Keratinocyte (primary cell): ENCODE measurements at regions not wholly inside any gene's neighbourhood (a gene's known extent, or its start where the extent isn't known, plus 50 kb on each side); places are given as distances from the start of the nearest gene placed in this dataset.

Experiments used
- DNase-seq: peaks from one replicate; pipeline ENCODE4 v3.0.0-alpha.2; 2011; ENCODE audit warnings: low read depth, missing footprints, low spot score
- FAIRE-seq: peaks from 2 replicates; lab custom pipeline; 2011; peaks lifted over from hg19 to GRCh38; lab: Jason Lieb, UNC
- H2AFZ ChIP-seq: 2 replicates; pipeline ENCODE4 v1.6.0; 2012; ENCODE audit warnings: low read length, control low read depth, inconsistent platforms; ENCODE audit not compliant: control insufficient read depth
- H3K27ac ChIP-seq: 2 replicates; pipeline ENCODE4 v1.5.1; 2011; ENCODE audit warnings: low read length; ENCODE audit not compliant: control insufficient read depth, insufficient read depth
- H3K27me3 ChIP-seq: 3 replicates; pipeline ENCODE4 v1.6.0; 2011; ENCODE audit warnings: low read length; ENCODE audit not compliant: control insufficient read depth, insufficient read depth; ENCODE audit errors: extremely low read depth
- H3K36me3 ChIP-seq, 2 experiments: 2 replicates in 1 of 2; 3 replicates in 1 of 2; pipeline ENCODE4 v1.5.1; 2011; ENCODE audit warnings: low read length in 2 of 2, mild to moderate bottlenecking in 1 of 2; ENCODE audit not compliant: control insufficient read depth in 2 of 2, insufficient read depth in 2 of 2; ENCODE audit errors: extremely low read depth in 1 of 2
- H3K4me1 ChIP-seq: 3 replicates; pipeline ENCODE4 v1.5.1; 2011; ENCODE audit warnings: low read length; ENCODE audit not compliant: control insufficient read depth, insufficient read depth; ENCODE audit errors: extremely low read depth
- H3K4me2 ChIP-seq: 3 replicates; pipeline ENCODE4 v1.6.0; 2011; ENCODE audit warnings: low read depth, low read length; ENCODE audit not compliant: control insufficient read depth, insufficient read depth; ENCODE audit errors: extremely low read depth
- H3K4me3 ChIP-seq, 3 experiments: fragments of 200-600 bp in 1 of 3; sonication (generic) in 1 of 3; 2 replicates in 2 of 3; 3 replicates in 1 of 3; pipeline ENCODE4 v1.5.1; 2011 to 2016; ENCODE audit warnings: low read length in 3 of 3, mild to moderate bottlenecking in 3 of 3, control low read depth in 2 of 3, inconsistent platforms in 1 of 3, low read depth in 1 of 3, mixed read lengths in 1 of 3, mixed run types in 1 of 3, moderate library complexity in 1 of 3; ENCODE audit not compliant: control insufficient read depth in 2 of 3, insufficient read depth in 2 of 3; ENCODE audit errors: extremely low read depth in 1 of 3
- H3K79me2 ChIP-seq: 2 replicates; pipeline ENCODE4 v1.6.0; 2012; ENCODE audit warnings: low read length; ENCODE audit not compliant: control insufficient read depth, insufficient read depth
- H3K9ac ChIP-seq: 3 replicates; pipeline ENCODE4 v1.6.0; 2011; ENCODE audit warnings: low read length; ENCODE audit not compliant: control insufficient read depth, insufficient read depth; ENCODE audit errors: extremely low read depth
- H3K9me1 ChIP-seq: 3 replicates; pipeline ENCODE4 v1.6.0; 2011; ENCODE audit warnings: low read length; ENCODE audit not compliant: control insufficient read depth, insufficient read depth; ENCODE audit errors: extremely low read depth
- H3K9me3 ChIP-seq: 2 replicates; pipeline ENCODE4 v1.5.1; 2012; ENCODE audit warnings: low read depth, low read length; ENCODE audit not compliant: control insufficient read depth
- H4K20me1 ChIP-seq: 3 replicates; pipeline ENCODE4 v1.6.0; 2011; ENCODE audit warnings: low read length; ENCODE audit not compliant: control insufficient read depth, insufficient read depth; ENCODE audit errors: extremely low read depth
- CTCF ChIP-seq, 3 experiments: IDR thresholded peaks in 1 of 3; conservative IDR thresholded peaks in 1 of 3; optimal IDR thresholded peaks in 1 of 3; 2 replicates in 2 of 3; 3 replicates in 1 of 3; pipeline versions ENCODE3 to v1.5.1; 2011; ENCODE audit warnings: low read length in 3 of 3, mild to moderate bottlenecking in 3 of 3, moderate library complexity in 2 of 3, control low read depth in 1 of 3, inconsistent platforms in 1 of 3; ENCODE audit not compliant: insufficient read depth in 2 of 3; ENCODE audit errors: extremely low read depth in 1 of 3
- EZH2 ChIP-seq: IDR thresholded peaks from one replicate; pipeline ENCODE4 v1.6.1; 2012; ENCODE audit warnings: inconsistent platforms, mild to moderate bottlenecking, low read length, moderate library complexity
- dilution Hi-C: fragments of 300-500 bp; cut with MboI; formaldehyde crosslinking; loops from one replicate; pipeline ENCODE4 v1.7.0; 2020; ENCODE audit warnings: low sequenced_read_pairs; ENCODE audit not compliant: extremely low pct_ligation_motif_present

GRCh38 chr5:174572591-174572990 lies 151.8 kb upstream of the MSX2 start:
- H2AFZ ChIP-seq: no peak overlapping the region
- TF ChIP-seq CTCF (optimal IDR thresholded peaks at IDR 0.05 in 1 of 3, IDR thresholded peaks at IDR 0.05 in 1 of 3, conservative IDR thresholded peaks at IDR 0.05 in 1 of 3; ENCODE audit: extremely low read depth in 1 of 3, insufficient read depth in 2 of 3, low read length in 3 of 3): no peak
- H3K27me3 ChIP-seq: no peaks in the 10 kb centered on the region
- no peaks in the 10 kb centered on the region for H4K20me1 ChIP-seq
- FAIRE-seq: no peak
- H3K9me1 ChIP-seq: no peaks in the 10 kb centered on the region
- no peak overlapping the region for H3K4me2 ChIP-seq
- H3K9me3 ChIP-seq: no peaks in the 10 kb centered on the region
- H3K27ac ChIP-seq: no peak overlapping the region
- DNase-seq: no peak
- H3K4me3 ChIP-seq: no peak overlapping the region
- no peaks in the 10 kb centered on the region for H3K79me2 ChIP-seq
- dilution Hi-C loops: no loop called here
- no peaks in the 10 kb centered on the region for H3K36me3 ChIP-seq
- peaks cover 26% of the 10 kb centered on the region for H3K4me1 ChIP-seq
- H3K9ac ChIP-seq: no peak overlapping the region

- H3K27me3 ChIP-seq: no peaks in the 10 kb centered on the region
- dilution Hi-C loops: no loop called here
Observed at GRCh38 chr5:174573221-174573994, 151.0 kb upstream of the MSX2 start.

More at GRCh38 chr5:174573221-174573994, 151.0 kb upstream of the MSX2 start:
- peaks cover 21% of the 10 kb centered on the region for H3K4me1 ChIP-seq
- no peak overlapping the region for H3K4me3 ChIP-seq
- H3K27ac ChIP-seq: no peak overlapping the region
- no peak overlapping the region for H3K9ac ChIP-seq
- H3K4me2 ChIP-seq: no peak overlapping the region
- H3K79me2 ChIP-seq: no peaks in the 10 kb centered on the region
- TF ChIP-seq EZH2: no peak
- TF ChIP-seq CTCF (optimal IDR thresholded peaks at IDR 0.05 in 1 of 3, IDR thresholded peaks at IDR 0.05 in 1 of 3, conservative IDR thresholded peaks at IDR 0.05 in 1 of 3; ENCODE audit: extremely low read depth in 1 of 3, insufficient read depth in 2 of 3, low read length in 3 of 3): no peak
- no peak for DNase-seq
- no peaks in the 10 kb centered on the region for H3K9me3 ChIP-seq
- no peaks in the 10 kb centered on the region for H3K9me1 ChIP-seq
- no peaks in the 10 kb centered on the region for H4K20me1 ChIP-seq
- no peak for FAIRE-seq
- H3K36me3 ChIP-seq: no peaks in the 10 kb centered on the region
- H2AFZ ChIP-seq: no peak overlapping the region
